ENCODE measurements at regions not wholly inside any gene's neighbourhood (a gene's known extent, or its start where the extent isn't known, plus 50 kb on each side); places are given as distances from the start of the nearest gene placed in this dataset.

DNA sequence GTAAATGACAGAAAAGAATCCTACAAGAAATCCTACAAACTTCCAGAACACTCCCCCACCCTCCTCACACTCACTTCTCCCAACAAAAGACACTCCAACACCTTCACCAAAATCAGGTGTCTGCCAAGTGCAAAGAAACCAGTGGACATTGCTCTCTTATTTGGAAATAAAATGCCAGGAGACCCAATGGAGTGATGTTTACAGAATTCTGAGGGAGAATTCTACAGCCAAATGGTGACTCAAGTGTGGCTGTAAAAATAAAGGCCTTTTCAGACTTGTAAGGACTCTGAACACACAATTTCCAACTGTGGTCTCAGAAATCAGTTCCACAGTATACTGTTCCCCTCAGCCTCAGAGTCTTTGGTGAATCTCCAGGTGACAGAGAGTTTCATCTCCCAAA, 109.6 kb upstream of the CARMIL1 start:
- FAIRE-seq (no peak), DNase-seq (ENCODE audit: insufficient read length) (no peak)

GRCh38 chr6:25169961-25170360, 109.2 kb upstream of the CARMIL1 start:
- TF ChIP-seq POLR2AphosphoS5 (IDR thresholded peaks at IDR 0.05; ENCODE audit: low read depth, low read length) (no peak), POLR2A (IDR thresholded peaks at IDR 0.05; ENCODE audit: low read depth, low read length) (no peak), TAF1 (IDR thresholded peaks at IDR 0.05; ENCODE audit: borderline replicate concordance, low read depth, low read length) (no peak)
- FAIRE-seq (no peak), DNase-seq (ENCODE audit: insufficient read length) (no peak)

More for the DNA sequence above, 109.6 kb upstream of the CARMIL1 start:
- no peak for TF ChIP-seq POLR2A (IDR thresholded peaks at IDR 0.05; ENCODE audit: low read depth, low read length)
- no peak for TF ChIP-seq TAF1 (IDR thresholded peaks at IDR 0.05; ENCODE audit: borderline replicate concordance, low read depth, low read length)
- TF ChIP-seq POLR2AphosphoS5 (IDR thresholded peaks at IDR 0.05; ENCODE audit: low read depth, low read length): no peak

GRCh38 chr6:25170640-25171039, 108.5 kb upstream of the CARMIL1 start:
- FAIRE-seq (no peak), DNase-seq (ENCODE audit: insufficient read length) (no peak)
- TF ChIP-seq POLR2A (IDR thresholded peaks at IDR 0.05; ENCODE audit: low read depth, low read length): no peak
- TF ChIP-seq TAF1 (IDR thresholded peaks at IDR 0.05; ENCODE audit: borderline replicate concordance, low read depth, low read length): no peak
- TF ChIP-seq POLR2AphosphoS5 (IDR thresholded peaks at IDR 0.05; ENCODE audit: low read depth, low read length): no peak

DNA sequence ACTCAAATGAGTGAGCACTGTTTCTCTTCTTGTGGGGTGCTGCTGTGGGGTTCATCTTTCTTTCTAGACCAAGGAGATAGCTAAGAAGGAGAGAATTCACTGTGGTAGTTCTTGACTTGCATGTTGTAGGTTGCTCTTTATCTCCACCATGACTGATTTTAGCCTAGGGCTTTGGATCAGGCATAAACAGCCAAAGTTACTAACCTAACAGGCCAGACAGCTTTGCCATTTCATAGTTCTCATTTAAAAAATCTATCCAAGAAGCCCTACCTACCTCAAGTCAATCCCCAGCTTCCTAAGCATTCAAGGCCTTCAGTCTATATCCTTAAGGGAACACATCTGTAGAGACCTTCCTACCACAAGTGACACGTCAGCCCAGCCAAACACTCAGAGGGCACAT, 107.9 kb upstream of the CARMIL1 start:
- DNase-seq (ENCODE audit: insufficient read length): no peak
- FAIRE-seq: no peak
- TF ChIP-seq POLR2A (IDR thresholded peaks at IDR 0.05; ENCODE audit: low read depth, low read length) (no peak), POLR2AphosphoS5 (IDR thresholded peaks at IDR 0.05; ENCODE audit: low read depth, low read length) (no peak), TAF1 (IDR thresholded peaks at IDR 0.05; ENCODE audit: borderline replicate concordance, low read depth, low read length) (no peak)

DNA sequence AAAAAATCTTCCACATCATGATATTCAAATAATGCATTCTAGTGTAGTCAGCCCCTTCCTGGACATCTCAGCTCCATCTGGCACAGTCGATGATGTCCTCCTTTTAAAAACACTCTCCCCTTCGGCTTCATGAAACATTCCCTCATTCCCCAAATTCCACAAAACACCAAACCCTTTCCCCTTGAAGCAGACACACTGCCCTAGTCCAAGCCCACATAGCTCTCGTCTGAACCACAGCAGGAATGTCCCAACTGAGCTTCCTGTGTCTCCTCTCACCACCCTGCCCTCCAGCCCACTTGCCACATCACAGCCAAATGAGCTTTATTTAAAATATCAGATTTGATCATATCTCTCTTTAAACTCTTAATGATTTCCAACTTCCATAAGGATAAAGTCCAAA, 106.4 kb upstream of the CARMIL1 start:
- FAIRE-seq (no peak), DNase-seq (ENCODE audit: insufficient read length) (no peak)
- TF ChIP-seq TAF1 (IDR thresholded peaks at IDR 0.05; ENCODE audit: borderline replicate concordance, low read depth, low read length) (no peak), POLR2AphosphoS5 (IDR thresholded peaks at IDR 0.05; ENCODE audit: low read depth, low read length) (no peak), POLR2A (IDR thresholded peaks at IDR 0.05; ENCODE audit: low read depth, low read length) (no peak)

GRCh38 chr6:25173246-25173645, 105.9 kb upstream of the CARMIL1 start:
- FAIRE-seq: no peak
- DNase-seq (ENCODE audit: insufficient read length): no peak
- TF ChIP-seq POLR2AphosphoS5 (IDR thresholded peaks at IDR 0.05; ENCODE audit: low read depth, low read length): no peak
- no peak for TF ChIP-seq TAF1 (IDR thresholded peaks at IDR 0.05; ENCODE audit: borderline replicate concordance, low read depth, low read length)
- TF ChIP-seq POLR2A (IDR thresholded peaks at IDR 0.05; ENCODE audit: low read depth, low read length): no peak

DNA sequence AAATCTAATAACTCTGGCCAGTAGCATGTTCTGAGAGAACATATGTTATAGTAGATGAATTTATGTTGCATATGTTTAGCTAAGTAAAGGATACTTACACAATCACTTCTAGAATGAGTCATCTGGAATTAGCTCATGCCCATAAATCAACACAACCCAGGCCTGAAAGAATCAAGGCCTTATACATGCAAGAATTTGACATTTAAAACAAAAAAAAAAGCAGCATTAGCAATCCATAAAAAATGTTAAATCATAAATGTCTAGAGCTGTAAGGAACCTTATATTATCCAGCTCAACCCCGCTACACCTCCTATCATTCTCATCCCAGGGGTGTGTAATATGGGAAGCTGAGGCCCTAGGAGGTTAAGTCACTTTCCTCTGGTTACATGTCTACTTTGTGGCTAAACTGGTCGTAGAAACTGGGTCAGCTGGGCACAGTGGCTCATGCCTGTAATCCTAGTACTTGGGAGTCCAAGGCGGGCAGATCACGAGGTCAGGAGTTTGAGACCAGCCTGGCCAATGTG, 105.2 kb upstream of the CARMIL1 start:
- TF ChIP-seq TAF1 (IDR thresholded peaks at IDR 0.05; ENCODE audit: borderline replicate concordance, low read depth, low read length): no peak
- no peak for TF ChIP-seq POLR2AphosphoS5 (IDR thresholded peaks at IDR 0.05; ENCODE audit: low read depth, low read length)
- no peak for TF ChIP-seq POLR2A (IDR thresholded peaks at IDR 0.05; ENCODE audit: low read depth, low read length)
- no peak for FAIRE-seq
- no peak for DNase-seq (ENCODE audit: insufficient read length)

GRCh38 chr6:25174678-25175077, 104.5 kb upstream of the CARMIL1 start:
- DNase-seq (ENCODE audit: insufficient read length): no peak
- no peak for FAIRE-seq
- TF ChIP-seq POLR2A (IDR thresholded peaks at IDR 0.05; ENCODE audit: low read depth, low read length) (no peak), POLR2AphosphoS5 (IDR thresholded peaks at IDR 0.05; ENCODE audit: low read depth, low read length) (no peak), TAF1 (IDR thresholded peaks at IDR 0.05; ENCODE audit: borderline replicate concordance, low read depth, low read length) (no peak)

GRCh38 chr6:25175196-25175595, 104.0 kb upstream of the CARMIL1 start:
- no peak for DNase-seq (ENCODE audit: insufficient read length)
- FAIRE-seq: no peak
- TF ChIP-seq TAF1 (IDR thresholded peaks at IDR 0.05; ENCODE audit: borderline replicate concordance, low read depth, low read length): no peak
- TF ChIP-seq POLR2A (IDR thresholded peaks at IDR 0.05; ENCODE audit: low read depth, low read length): no peak
- no peak for TF ChIP-seq POLR2AphosphoS5 (IDR thresholded peaks at IDR 0.05; ENCODE audit: low read depth, low read length)

DNA sequence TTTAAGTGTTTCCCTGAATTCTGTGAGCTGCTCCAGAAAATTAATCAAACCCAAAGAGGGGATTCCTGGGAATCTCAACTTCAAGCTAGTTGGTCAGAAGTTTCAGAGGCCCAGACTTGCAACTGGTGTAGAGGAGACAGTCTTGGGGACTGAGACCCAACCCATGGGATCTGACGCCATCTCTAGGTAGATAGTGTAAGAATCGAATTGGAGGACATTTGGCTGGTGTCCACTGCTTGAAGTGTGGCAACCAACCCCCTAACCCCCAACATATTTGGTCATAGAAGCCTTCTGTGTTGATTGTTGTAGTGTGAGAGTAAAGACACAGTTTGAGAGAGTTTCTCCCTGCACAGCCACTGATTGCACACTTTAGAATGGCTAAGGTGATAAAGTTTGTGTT, 103.5 kb upstream of the CARMIL1 start:
- DNase-seq (ENCODE audit: insufficient read length): no peak
- no peak for TF ChIP-seq POLR2AphosphoS5 (IDR thresholded peaks at IDR 0.05; ENCODE audit: low read depth, low read length)
- TF ChIP-seq POLR2A (IDR thresholded peaks at IDR 0.05; ENCODE audit: low read depth, low read length): no peak
- no peak for FAIRE-seq

DNA sequence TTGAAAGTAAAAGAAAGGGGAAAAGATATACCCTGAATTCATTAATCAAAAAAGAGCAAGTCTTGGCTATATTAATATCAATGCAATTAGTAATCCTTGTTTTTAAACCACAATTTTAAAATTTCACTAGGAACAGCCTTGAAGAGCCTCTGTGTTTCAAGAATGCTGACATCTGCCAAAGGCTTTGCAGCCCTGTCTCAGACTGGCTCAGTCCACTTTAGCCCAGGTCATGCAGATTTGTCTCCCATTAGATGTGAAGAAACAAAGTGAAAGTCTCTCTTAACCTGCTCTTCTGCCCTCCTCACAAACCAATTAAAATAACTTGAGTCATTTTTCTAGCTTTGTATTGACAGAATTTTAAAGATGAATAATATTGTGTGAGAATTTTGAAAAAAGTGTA, 102.7 kb upstream of the CARMIL1 start:
- TF ChIP-seq POLR2A (IDR thresholded peaks at IDR 0.05; ENCODE audit: low read depth, low read length): no peak
- TF ChIP-seq TAF1 (IDR thresholded peaks at IDR 0.05; ENCODE audit: borderline replicate concordance, low read depth, low read length): no peak
- TF ChIP-seq POLR2AphosphoS5 (IDR thresholded peaks at IDR 0.05; ENCODE audit: low read depth, low read length): no peak
- no peak for DNase-seq (ENCODE audit: insufficient read length)
- FAIRE-seq: no peak

GRCh38 chr6:25177500-25178028, 101.6 kb upstream of the CARMIL1 start:
- FAIRE-seq (no peak), DNase-seq (ENCODE audit: insufficient read length) (no peak)
- TF ChIP-seq TAF1 (IDR thresholded peaks at IDR 0.05; ENCODE audit: borderline replicate concordance, low read depth, low read length): no peak
